GM10248 (cell line): ENCODE measurements at regions not wholly inside any gene's neighbourhood (a gene's known extent, or its start where the extent isn't known, plus 50 kb on each side); places are given as distances from the start of the nearest gene placed in this dataset.

ENCODE experiments used
- CTCF ChIA-PET: fragments of 300-600 bp; sonication (Branson Sonifier 250); formaldehyde crosslinking; extraction: SDS; loops from one replicate; lab custom pipeline; 2021; ENCODE audit warnings: antibody characterized with exemption; lab: Yijun Ruan, JAX
- POLR2A ChIA-PET: fragments of 350-650 bp; sonication (Branson Sonifier 250); formaldehyde crosslinking; extraction: SDS; loops from one replicate; lab custom pipeline; 2020; ENCODE audit warnings: antibody characterized with exemption; lab: Yijun Ruan, JAX
- DNase-seq: peaks from one replicate; pipeline ENCODE4 v3.0.0; 2012; ENCODE audit errors: extremely low spot score
- CTCF ChIP-seq: IDR thresholded peaks from 2 replicates; pipeline ENCODE4 v1.5.1; 2012; ENCODE audit warnings: mild to moderate bottlenecking, low read depth; ENCODE audit errors: extremely low read depth, missing control alignments, control extremely low read depth

GRCh38 chr10:44196336-44196735 lies 188.6 kb downstream of the CXCL12 start:
- ChIA-PET CTCF (interaction anchor here (0.7 to 1.8 kb wide), 3 partner anchors 10 to 24 kb away, joined by 3 to 6 read pairs (median 3); no protein-coding TSS in a partner anchor), POLR2A (interaction anchor here (0.6 kb wide), 1 partner anchor 1726 kb away, joined by 3 read pairs; no protein-coding TSS in a partner anchor)
- DNase-seq, result no peak
- no peak for TF ChIP-seq CTCF

DNA sequence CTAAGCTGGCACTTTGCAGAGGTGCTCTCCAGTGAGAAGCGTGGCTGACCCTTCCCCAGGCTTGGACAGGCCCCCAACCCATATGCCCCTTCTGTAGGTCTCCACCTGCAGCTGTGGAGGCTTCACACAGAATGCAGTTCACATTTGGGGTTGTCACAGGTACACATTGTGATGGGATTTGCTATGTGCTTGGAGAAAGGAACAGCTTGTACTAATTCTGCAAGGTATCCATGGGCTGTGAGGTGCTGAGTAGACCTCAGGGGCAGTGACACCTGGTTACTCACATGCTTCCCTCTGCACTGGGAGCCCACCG lies 188.9 kb downstream of the CXCL12 start:
- TF ChIP-seq CTCF, result no peak
- POLR2A ChIA-PET, result interaction anchor here (0.6 kb wide), 1 partner anchor 1726 kb away, joined by 3 read pairs; no protein-coding TSS in a partner anchor
- no peak for DNase-seq
- CTCF ChIA-PET, result interaction anchor here (0.7 to 1.8 kb wide), 2 partner anchors 10 to 23 kb away, joined by 3 to 6 read pairs; no protein-coding TSS in a partner anchor

- TF ChIP-seq CTCF, result no peak
- no peak for DNase-seq
- ChIA-PET POLR2A (interaction anchor here (0.6 kb wide), 1 partner anchor 1725 kb away, joined by 3 read pairs; no protein-coding TSS in a partner anchor), CTCF (interaction anchor here (1.8 kb wide), 1 partner anchor 23 kb away, joined by 6 read pairs; no protein-coding TSS in a partner anchor)
Measured at GRCh38 chr10:44195112-44196007, 189.5 kb downstream of the CXCL12 start.

GRCh38 chr10:44194435-44194834 lies 190.5 kb downstream of the CXCL12 start:
- TF ChIP-seq CTCF, result no peak
- ChIA-PET POLR2A (no interaction called here), CTCF (interaction anchor here (0.8 to 1.5 kb wide), 3 partner anchors 17 to 504 kb away, joined by 3 to 4 read pairs (median 3); no protein-coding TSS in a partner anchor)
- no peak for DNase-seq

DNA sequence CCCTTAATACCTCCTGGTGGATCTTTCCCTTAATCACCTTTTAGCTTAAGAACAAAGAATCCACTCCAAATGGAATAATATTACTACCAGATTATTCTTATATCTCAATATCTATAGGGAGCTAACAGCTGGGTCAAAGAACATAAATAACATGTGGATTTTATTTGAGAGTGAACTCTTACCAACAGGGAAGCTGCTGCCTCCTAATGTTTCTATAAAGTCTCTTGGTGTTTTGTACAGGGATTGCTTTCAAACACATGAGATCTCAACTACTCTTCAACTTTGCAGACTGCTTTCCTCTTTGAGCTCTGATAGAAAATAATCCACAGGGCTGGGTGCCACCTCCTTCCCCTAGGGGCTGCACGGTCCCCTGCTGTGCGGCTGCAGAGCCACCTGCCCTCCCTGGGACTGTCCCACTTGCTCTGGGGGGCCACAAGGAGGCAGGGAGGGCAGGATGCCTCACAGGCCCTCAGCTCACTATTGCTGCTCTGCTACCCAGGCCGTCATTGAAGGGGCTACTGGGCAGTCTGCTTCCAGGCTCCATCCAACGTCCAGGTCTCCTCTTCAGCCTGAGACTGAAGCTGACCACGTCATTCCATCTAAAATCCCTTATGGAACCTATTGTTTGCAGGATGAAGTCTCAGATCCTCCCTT lies 191.2 kb downstream of the CXCL12 start:
- ChIA-PET POLR2A (no interaction called here), CTCF (interaction anchor here (0.8 to 1.5 kb wide), 5 partner anchors 9 to 504 kb away, joined by 3 to 4 read pairs (median 3); no protein-coding TSS in a partner anchor)
- TF ChIP-seq CTCF, result no peak
- no peak for DNase-seq

- CTCF ChIA-PET, result interaction anchor here (1.2 to 1.5 kb wide), 4 partner anchors 10 to 503 kb away, joined by 3 to 4 read pairs (median 4); no protein-coding TSS in a partner anchor
Measured at GRCh38 chr10:44193166-44193565, 191.7 kb downstream of the CXCL12 start.

More at GRCh38 chr10:44193166-44193565, 191.7 kb downstream of the CXCL12 start:
- POLR2A ChIA-PET, result no interaction called here
- no peak for TF ChIP-seq CTCF
- DNase-seq, result no peak
